A673 (cell line): ENCODE measurements at regions not wholly inside any gene's neighbourhood (a gene's known extent, or its start where the extent isn't known, plus 50 kb on each side); places are given as distances from the start of the nearest gene placed in this dataset.
"Not testable (repeated sequence)": the region's sequence is repeated elsewhere in the genome, so short reads cannot be mapped to it uniquely, and the experiment has no call there.

Source experiments
- BruUV-seq: library from RNA; stranded (reverse); fragments of 400-500 nt; replicated peaks from 2 replicates; lab custom pipeline; 2021; lab: Mats Ljungman, UMichigan
- CTCF ChIA-PET: fragments of 300-600 bp; sonication (Branson Sonifier 250); formaldehyde crosslinking; loops from one replicate; lab custom pipeline; 2022; ENCODE audit warnings: antibody characterized with exemption; lab: Charles Lee
- POLR2A ChIA-PET: fragments of 300-600 bp; sonication (Branson Sonifier 250); formaldehyde crosslinking; loops from one replicate; lab custom pipeline; 2022; ENCODE audit warnings: antibody characterized with exemption; ENCODE audit not compliant: low non-redundant PET; lab: Charles Lee
- DNase-seq: peaks from one replicate; pipeline ENCODE4 v3.0.0-alpha.2; 2015; ENCODE audit warnings: low spot score
- H3K27ac ChIP-seq: fragments of 200-600 bp; sonication (generic); 2 replicates; pipeline ENCODE4 v1.5.1; 2016; ENCODE audit warnings: mixed run types, low read depth, mild to moderate bottlenecking, mixed read lengths, antibody characterized with exemption, low read length; ENCODE audit not compliant: poor library complexity, severe bottlenecking
- H3K27me3 ChIP-seq: fragments of 200-600 bp; sonication (generic); replicated peaks from 2 replicates; pipeline ENCODE4 v1.6.1; 2017; ENCODE audit warnings: mixed run types, low read depth, mild to moderate bottlenecking, mixed read lengths, antibody characterized with exemption, low read length; ENCODE audit not compliant: insufficient read depth, poor library complexity
- H3K36me3 ChIP-seq: fragments of 200-600 bp; sonication (generic); 2 replicates; pipeline ENCODE4 v1.6.1; 2016; ENCODE audit warnings: mixed run types, mild to moderate bottlenecking, mixed read lengths, antibody characterized with exemption, low read length; ENCODE audit not compliant: insufficient read depth, poor library complexity, severe bottlenecking
- H3K4me1 ChIP-seq: fragments of 200-600 bp; sonication (generic); 2 replicates; pipeline ENCODE4 v1.6.1; 2017; ENCODE audit warnings: mixed run types, mild to moderate bottlenecking, mixed read lengths, antibody characterized with exemption, low read length; ENCODE audit not compliant: insufficient read depth, poor library complexity, severe bottlenecking
- H3K4me3 ChIP-seq: fragments of 200-600 bp; sonication (generic); 2 replicates; pipeline ENCODE4 v1.5.1; 2016; ENCODE audit warnings: low read depth, mixed run types, mild to moderate bottlenecking, mixed read lengths, low read length; ENCODE audit not compliant: poor library complexity, severe bottlenecking
- H3K9me3 ChIP-seq: fragments of 200-600 bp; sonication (generic); 2 replicates; pipeline ENCODE4 v1.6.1; 2016; ENCODE audit warnings: mixed run types, low read depth, mild to moderate bottlenecking, mixed read lengths, antibody characterized with exemption, low read length; ENCODE audit not compliant: poor library complexity, severe bottlenecking
- CTCF ChIP-seq: fragments of 300-800, 200-600 bp; sonication (generic); conservative IDR thresholded peaks from 2 replicates; pipeline ENCODE4 v1.5.1; 2017; ENCODE audit warnings: low read depth, mild to moderate bottlenecking, antibody characterized with exemption, low read length, moderate library complexity, mixed read lengths
- EZH2 ChIP-seq: fragments of 200-600 bp; sonication (generic); IDR thresholded peaks from 2 replicates; pipeline ENCODE4 v1.6.1; 2017; ENCODE audit warnings: borderline replicate concordance, low read depth, mild to moderate bottlenecking, mixed read lengths, antibody characterized with exemption, low read length; ENCODE audit not compliant: poor library complexity, severe bottlenecking
- intact Hi-C: fragments of 100-400 bp; cut with micrococcal nuclease; formaldehyde crosslinking; loops from one replicate; pipeline ENCODE4 v1.10.0; 2022; ENCODE audit not compliant: unreplicated experiment

- Histone ChIP-seq H3K36me3 (no peaks in the 10 kb centered on the region), H3K9me3 (no peaks in the 10 kb centered on the region), H3K27me3 (no peaks in the 10 kb centered on the region), H3K4me1 (no peaks in the 10 kb centered on the region), H3K4me3 (no peak overlapping the region), H3K27ac (no peak overlapping the region)
- no peak for TF ChIP-seq CTCF
- no peak for TF ChIP-seq EZH2
- DNase-seq: no peak
- BruUV-seq: no TSS peak
- CTCF ChIA-PET: no interaction called here
- POLR2A ChIA-PET: no interaction called here
- intact Hi-C loops: no loop called here
These were observed 67.4 kb upstream of the UNC13C start for GRCh38 chr15:53910852-53911251.

GRCh38 chr15:53910236-53910849 lies 67.9 kb upstream of the UNC13C start:
- TF ChIP-seq EZH2: no peak
- TF ChIP-seq CTCF: no peak
- Histone ChIP-seq H3K9me3 (no peaks in the 10 kb centered on the region), H3K4me3 (no peak overlapping the region), H3K27me3 (no peaks in the 10 kb centered on the region), H3K27ac (no peak overlapping the region), H3K36me3 (no peaks in the 10 kb centered on the region), H3K4me1 (no peaks in the 10 kb centered on the region)
- CTCF ChIA-PET: no interaction called here
- POLR2A ChIA-PET: no interaction called here
- intact Hi-C loops: no loop called here
- DNase-seq: no peak
- BruUV-seq: no TSS peak

GRCh38 chr15:53903129-53903528 lies 75.1 kb upstream of the UNC13C start:
- Histone ChIP-seq H3K27ac (no peak overlapping the region), H3K4me3 (no peak overlapping the region), H3K27me3 (no peaks in the 10 kb centered on the region), H3K4me1 (no peaks in the 10 kb centered on the region), H3K9me3 (no peaks in the 10 kb centered on the region), H3K36me3 (no peaks in the 10 kb centered on the region)
- TF ChIP-seq CTCF: no peak
- no peak for TF ChIP-seq EZH2
- intact Hi-C loops: no loop called here
- ChIA-PET CTCF (no interaction called here), POLR2A (no interaction called here)
- no TSS peak for BruUV-seq
- no peak for DNase-seq

DNA sequence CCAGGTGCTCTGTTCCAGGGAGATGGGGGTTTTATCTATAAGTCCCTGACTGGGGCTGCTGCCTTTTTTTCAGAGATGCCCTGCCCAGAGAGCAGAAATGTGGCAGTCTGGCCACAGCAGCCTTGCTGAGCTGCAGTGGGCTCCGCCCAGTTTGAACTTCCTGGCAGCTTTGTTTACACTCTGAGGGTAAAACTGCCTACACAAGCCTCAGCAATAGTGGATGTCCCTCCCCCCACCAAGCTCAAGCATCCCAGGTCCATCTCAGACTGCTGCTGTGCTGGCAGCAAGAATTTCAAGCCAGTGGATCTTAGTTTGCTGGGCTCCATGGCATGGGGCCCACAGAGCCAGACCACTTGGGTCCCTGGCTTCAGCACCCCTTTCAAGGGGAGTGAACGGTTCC lies 84.8 kb upstream of the UNC13C start:
- POLR2A ChIA-PET, H3K36me3 ChIP-seq, H3K9me3 ChIP-seq, H3K4me3 ChIP-seq, H3K4me1 ChIP-seq, intact Hi-C loops, H3K27me3 ChIP-seq, CTCF ChIA-PET, DNase-seq, BruUV-seq, H3K27ac ChIP-seq: not testable (repeated sequence)
